ENCODE measurements at regions not wholly inside any gene's neighbourhood (a gene's known extent, or its start where the extent isn't known, plus 50 kb on each side); places are given as distances from the start of the nearest gene placed in this dataset.
A peak's percentile ranks its signal among the peaks of the same experiment; 100 is the strongest.

DNA sequence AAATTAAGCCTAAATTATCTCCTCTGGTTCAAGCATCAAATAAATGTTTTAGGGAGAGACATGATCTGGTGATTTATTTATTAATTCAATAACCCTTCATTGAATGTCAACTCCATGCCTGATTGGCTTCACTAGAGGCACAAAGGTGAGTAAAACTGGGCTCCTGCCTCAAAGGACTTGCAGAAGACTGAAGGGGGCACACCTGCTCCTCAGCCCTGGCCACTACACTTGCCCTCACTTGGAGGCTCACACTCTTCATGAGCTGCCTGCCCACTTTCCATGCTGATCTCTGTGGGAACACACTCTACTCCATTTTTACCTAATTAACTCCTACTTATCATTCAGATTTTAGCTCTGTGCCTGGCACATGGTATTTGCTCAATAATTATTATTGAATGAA, 84.4 kb upstream of the KCNMB2 start:
- Histone ChIP-seq H3K23me2 (ENCODE audit: low read depth, low read length) (no peaks in the 10 kb centered on the region; the same call in 1 of the 2 replicates), H3K79me2 (ENCODE audit: control insufficient read depth in 1 of 2, insufficient read depth in 2 of 2, low read length in 2 of 2) (no peaks in the 10 kb centered on the region), H2AFZ (ENCODE audit: low read length) (no peak overlapping the region), H3K4ac (replicated peaks; ENCODE audit: insufficient read length, low read depth, low read length) (no peak overlapping the region), H2BK12ac (ENCODE audit: low read depth, low read length) (no peak overlapping the region), H3K27ac (ENCODE audit: low read depth, low read length) (no peak overlapping the region), H3K4me2 (ENCODE audit: insufficient read depth in 1 of 2, low read depth in 2 of 2, low read length in 2 of 2) (no peak overlapping the region), H3K79me1 (ENCODE audit: low read depth, low read length) (no peaks in the 10 kb centered on the region), H3K27me3 (replicated peaks in 1 of 4; ENCODE audit: control insufficient read depth in 3 of 4, extremely low read depth in 1 of 4, insufficient read depth in 3 of 4, low read length in 3 of 4) (no peaks in the 10 kb centered on the region), H4K91ac (replicated peaks; ENCODE audit: insufficient read length, low read length) (no peak overlapping the region), H3K4me3 (ENCODE audit: extremely low read depth in 1 of 4, insufficient read depth in 2 of 4, low read depth in 3 of 4, low read length in 4 of 4) (no peak overlapping the region), H4K20me1 (replicated peaks in 1 of 2; ENCODE audit: control insufficient read depth in 1 of 2, insufficient read depth in 2 of 2, low read length in 2 of 2) (no peaks in the 10 kb centered on the region), H3K18ac (ENCODE audit: extremely low read depth, low read length) (no peak overlapping the region), H2BK15ac (ENCODE audit: low read length) (no peak overlapping the region), H2BK20ac (ENCODE audit: low read length) (no peak overlapping the region), H2AK5ac (ENCODE audit: low read depth, low read length) (no peak overlapping the region), H3K4me1 (replicated peaks in 1 of 4; ENCODE audit: control insufficient read depth in 3 of 4, insufficient read depth in 4 of 4, low read length in 3 of 4) (no peaks in the 10 kb centered on the region), H3K14ac (ENCODE audit: insufficient read length) (no peak overlapping the region), H2BK120ac (replicated peaks; ENCODE audit: low read depth, low read length) (no peak overlapping the region), H3K23ac (ENCODE audit: insufficient read length) (no peak overlapping the region), H4K5ac (ENCODE audit: insufficient read length, low read depth, low read length) (no peak overlapping the region), H3K9me3 (ENCODE audit: insufficient read depth in 2 of 2, low read depth in 1 of 2, low read length in 1 of 2) (no peaks in the 10 kb centered on the region), H2BK5ac (ENCODE audit: low read depth, low read length) (no peak overlapping the region), H3K56ac (replicated peaks; ENCODE audit: insufficient read length, low read depth, low read length) (no peak overlapping the region), H3K9ac (replicated peaks in 1 of 4; ENCODE audit: extremely low read depth in 1 of 4, low read depth in 3 of 4, low read length in 3 of 4) (no peak overlapping the region), H3K36me3 (ENCODE audit: control insufficient read depth in 2 of 4, insufficient read depth in 4 of 4, low read length in 3 of 4) (no peaks in the 10 kb centered on the region; a peak in 1 of 8 replicates), H4K8ac (ENCODE audit: extremely low read depth, insufficient read depth, low read length) (no peak overlapping the region)
- FAIRE-seq (no peak), DNase-seq (ENCODE audit: low read depth in 1 of 2, low spot score in 2 of 2) (no peak)
- TF ChIP-seq SUZ12 (IDR thresholded peaks at IDR 0.05; ENCODE audit: low read length): no peak
- TF ChIP-seq CBX8 (IDR thresholded peaks at IDR 0.05; ENCODE audit: borderline replicate concordance, low read depth, low read length): no peak
- TF ChIP-seq, protein P1, sequence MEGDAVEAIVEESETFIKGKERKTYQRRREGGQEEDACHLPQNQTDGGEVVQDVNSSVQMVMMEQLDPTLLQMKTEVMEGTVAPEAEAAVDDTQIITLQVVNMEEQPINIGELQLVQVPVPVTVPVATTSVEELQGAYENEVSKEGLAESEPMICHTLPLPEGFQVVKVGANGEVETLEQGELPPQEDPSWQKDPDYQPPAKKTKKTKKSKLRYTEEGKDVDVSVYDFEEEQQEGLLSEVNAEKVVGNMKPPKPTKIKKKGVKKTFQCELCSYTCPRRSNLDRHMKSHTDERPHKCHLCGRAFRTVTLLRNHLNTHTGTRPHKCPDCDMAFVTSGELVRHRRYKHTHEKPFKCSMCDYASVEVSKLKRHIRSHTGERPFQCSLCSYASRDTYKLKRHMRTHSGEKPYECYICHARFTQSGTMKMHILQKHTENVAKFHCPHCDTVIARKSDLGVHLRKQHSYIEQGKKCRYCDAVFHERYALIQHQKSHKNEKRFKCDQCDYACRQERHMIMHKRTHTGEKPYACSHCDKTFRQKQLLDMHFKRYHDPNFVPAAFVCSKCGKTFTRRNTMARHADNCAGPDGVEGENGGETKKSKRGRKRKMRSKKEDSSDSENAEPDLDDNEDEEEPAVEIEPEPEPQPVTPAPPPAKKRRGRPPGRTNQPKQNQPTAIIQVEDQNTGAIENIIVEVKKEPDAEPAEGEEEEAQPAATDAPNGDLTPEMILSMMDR (IDR thresholded peaks at IDR 0.05; ENCODE audit: control extremely low read depth in 1 of 3, insufficient read depth in 1 of 3, low read depth in 1 of 3, low read length in 3 of 3): peak; percentile 6 to 23 (median 21); a peak in 3 of 4 replicates
- TF ChIP-seq EP300 (IDR thresholded peaks at IDR 0.05; ENCODE audit: borderline replicate concordance in 1 of 2, low read depth in 2 of 2, low read length in 2 of 2): no peak
- peak; percentile 51 to 57 for TF ChIP-seq RAD21 (IDR thresholded peaks at IDR 0.05 in 1 of 2, conservative IDR thresholded peaks at IDR 0.05 in 1 of 2; ENCODE audit: low read depth in 2 of 2, low read length in 2 of 2)
- TF ChIP-seq TAF7 (optimal IDR thresholded peaks at IDR 0.05; ENCODE audit: borderline replicate concordance, low read depth, low read length): no peak
- no peak for TF ChIP-seq RFX5 (IDR thresholded peaks at IDR 0.05; ENCODE audit: borderline replicate concordance, low read depth, low read length)
- CTCF ChIA-PET (ENCODE audit: partially characterized antibody): interaction anchor here (0.6 to 0.7 kb wide), 3 partner anchors 11 to 1128 kb away, joined by 3 to 4 read pairs (median 3); no protein-coding TSS in a partner anchor
- POLR2A ChIA-PET (ENCODE audit: partially characterized antibody): no interaction called here
